Osteoblast (primary cell): ENCODE measurements at regions not wholly inside any gene's neighbourhood (a gene's known extent, or its start where the extent isn't known, plus 50 kb on each side); places are given as distances from the start of the nearest gene placed in this dataset.

Source experiments
- DNase-seq: peaks from one replicate; pipeline ENCODE4 v3.0.0; 2011; ENCODE audit warnings: low spot score, mixed read lengths; ENCODE audit not compliant: insufficient read length; ENCODE audit errors: missing footprints
- H2AFZ ChIP-seq: 2 replicates; pipeline ENCODE4 v1.6.0; 2011; ENCODE audit warnings: mild to moderate bottlenecking, low read length
- H3K27ac ChIP-seq: 2 replicates; pipeline ENCODE4 v1.5.1; 2011; ENCODE audit warnings: mild to moderate bottlenecking, low read depth, low read length, moderate library complexity
- H3K27me3 ChIP-seq: 2 replicates; pipeline ENCODE4 v1.6.0; 2012; ENCODE audit warnings: mild to moderate bottlenecking, control low read depth, inconsistent platforms, low read length, moderate library complexity; ENCODE audit not compliant: insufficient read depth
- H3K36me3 ChIP-seq: 2 replicates; pipeline ENCODE4 v1.5.1; 2011; ENCODE audit warnings: mild to moderate bottlenecking, low read length, control low read depth, moderate library complexity; ENCODE audit not compliant: insufficient read depth
- H3K4me1 ChIP-seq: 2 replicates; pipeline ENCODE4 v1.5.1; 2011; ENCODE audit warnings: mild to moderate bottlenecking, low read length, control low read depth, moderate library complexity; ENCODE audit not compliant: insufficient read depth
- H3K4me2 ChIP-seq: 2 replicates; pipeline ENCODE4 v1.6.0; 2011; ENCODE audit warnings: mild to moderate bottlenecking, low read length; ENCODE audit not compliant: insufficient read depth
- H3K4me3 ChIP-seq: fragments of 200-600 bp; sonication (generic); 3 replicates; pipeline ENCODE4 v1.5.1; 2012; ENCODE audit warnings: mild to moderate bottlenecking, low read length, inconsistent platforms; ENCODE audit not compliant: insufficient read depth
- H3K79me2 ChIP-seq: 2 replicates; pipeline ENCODE4 v1.6.0; 2012; ENCODE audit warnings: mild to moderate bottlenecking, low read length, control low read depth, inconsistent platforms; ENCODE audit not compliant: insufficient read depth
- H3K9me3 ChIP-seq: 2 replicates; pipeline ENCODE4 v1.5.1; 2011; ENCODE audit warnings: low read depth, low read length, control low read depth
- H4K20me1 ChIP-seq: 2 replicates; pipeline ENCODE4 v1.6.0; 2012; ENCODE audit warnings: mild to moderate bottlenecking, low read length, control low read depth; ENCODE audit not compliant: insufficient read depth
- CTCF ChIP-seq: IDR thresholded peaks from 2 replicates; pipeline ENCODE4 v1.5.1; 2011; ENCODE audit warnings: mild to moderate bottlenecking, low read depth, low read length, moderate library complexity; ENCODE audit errors: extremely low read depth

GRCh38 chr10:83968052-83968451, 171.3 kb upstream of the GHITM start:
- Histone ChIP-seq H4K20me1 (no peaks in the 10 kb centered on the region), H3K27ac (no peak overlapping the region), H3K36me3 (no peaks in the 10 kb centered on the region), H3K4me1 (no peaks in the 10 kb centered on the region), H3K79me2 (no peaks in the 10 kb centered on the region), H3K4me3 (no peak overlapping the region), H3K4me2 (no peak overlapping the region), H3K27me3 (no peaks in the 10 kb centered on the region), H3K9me3 (no peaks in the 10 kb centered on the region), H2AFZ (no peak overlapping the region)
- TF ChIP-seq CTCF = no peak
- no peak for DNase-seq

DNA sequence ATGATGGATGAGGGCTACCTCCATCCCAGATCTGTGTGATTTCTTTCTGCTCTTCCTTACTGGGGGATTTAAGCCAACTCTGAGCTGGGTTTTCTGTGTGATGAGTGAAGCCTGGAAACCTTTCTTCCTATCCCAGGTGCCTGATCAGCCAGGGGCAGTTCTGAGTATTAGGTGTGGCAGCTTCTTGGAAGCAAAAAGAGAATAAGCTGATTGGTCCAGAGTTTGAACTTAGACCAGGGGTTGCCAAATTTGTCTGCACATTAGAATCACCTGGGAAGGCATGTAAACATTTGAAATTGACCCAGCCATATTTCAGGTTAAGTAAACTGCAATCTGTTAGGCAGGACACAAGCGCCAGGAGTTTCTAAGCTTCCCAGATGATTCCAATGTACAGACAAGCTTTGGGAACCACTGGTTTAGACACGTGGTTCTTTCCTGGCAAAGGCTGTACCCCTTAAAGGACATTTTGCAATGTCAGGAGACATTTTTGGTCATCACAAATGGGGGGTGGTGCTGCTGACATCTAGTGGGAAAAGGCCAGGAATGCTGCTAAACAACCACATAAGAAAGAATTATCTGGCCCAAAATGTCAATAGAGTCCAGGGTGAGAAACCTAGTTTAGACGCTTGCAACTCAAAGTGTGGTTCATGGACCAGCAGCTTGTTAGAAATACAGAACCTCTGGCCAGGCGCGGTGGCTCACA, 160.5 kb upstream of the GHITM start:
- TF ChIP-seq CTCF = no peak
- Histone ChIP-seq H3K9me3 (no peaks in the 10 kb centered on the region), H3K4me1 (no peaks in the 10 kb centered on the region), H3K4me3 (no peak overlapping the region), H4K20me1 (no peaks in the 10 kb centered on the region), H3K4me2 (no peak overlapping the region), H3K36me3 (no peaks in the 10 kb centered on the region), H3K79me2 (no peaks in the 10 kb centered on the region), H3K27ac (no peak overlapping the region), H3K27me3 (no peaks in the 10 kb centered on the region), H2AFZ (no peak overlapping the region)
- no peak for DNase-seq

- Histone ChIP-seq H3K9me3 (no peaks in the 10 kb centered on the region), H3K36me3 (no peaks in the 10 kb centered on the region), H2AFZ (no peak overlapping the region), H3K27ac (no peak overlapping the region), H4K20me1 (no peaks in the 10 kb centered on the region), H3K4me1 (no peaks in the 10 kb centered on the region), H3K4me2 (no peak overlapping the region), H3K4me3 (no peak overlapping the region), H3K27me3 (no peaks in the 10 kb centered on the region), H3K79me2 (no peaks in the 10 kb centered on the region)
- no peak for DNase-seq
- TF ChIP-seq CTCF = no peak
Measured at GRCh38 chr10:83982812-83983211, 156.5 kb upstream of the GHITM start.

DNA sequence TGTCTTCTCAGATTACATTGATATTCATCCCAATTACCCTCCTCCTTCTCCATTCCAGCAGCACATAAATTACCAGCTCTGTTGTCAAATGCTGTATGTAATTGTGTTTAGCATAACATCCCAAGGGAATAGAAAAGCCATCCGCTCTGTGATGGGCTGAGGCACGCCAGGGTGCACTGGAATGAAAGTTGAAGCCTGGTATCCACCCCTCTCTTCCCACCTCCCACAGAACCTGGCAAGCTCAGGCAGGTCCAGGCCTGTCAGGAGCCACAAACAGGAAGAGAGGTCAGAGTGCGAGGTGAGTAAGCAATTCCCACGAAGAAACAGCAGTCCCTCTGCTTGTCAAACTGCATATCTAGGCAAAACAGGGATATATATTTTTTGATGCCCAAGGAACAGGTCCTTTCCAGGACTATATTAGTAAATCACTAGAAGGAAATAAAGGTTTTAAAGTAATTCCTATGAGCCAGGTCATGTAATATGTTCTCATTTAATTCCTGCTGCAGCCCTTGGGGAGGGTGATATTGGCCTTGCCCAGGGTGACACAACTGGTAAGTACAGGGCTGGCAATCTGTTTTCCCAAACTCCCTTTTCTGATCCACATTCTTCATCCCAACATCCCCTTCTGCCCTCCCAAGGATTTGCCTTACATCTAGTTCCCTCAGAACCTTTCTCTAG, 155.6 kb upstream of the GHITM start:
- Histone ChIP-seq H3K36me3 (no peaks in the 10 kb centered on the region), H2AFZ (no peak overlapping the region), H3K27ac (no peak overlapping the region), H4K20me1 (no peaks in the 10 kb centered on the region), H3K79me2 (no peaks in the 10 kb centered on the region), H3K9me3 (no peaks in the 10 kb centered on the region), H3K4me3 (no peak overlapping the region), H3K4me1 (no peaks in the 10 kb centered on the region), H3K27me3 (no peaks in the 10 kb centered on the region), H3K4me2 (no peak overlapping the region)
- no peak for TF ChIP-seq CTCF
- DNase-seq = no peak
